Stimulated activated CD4-positive, alpha-beta T cell treated with anti-CD3 and anti-CD28 coated beads, Interleukin-12 subunit alpha, Interleukin-12 subunit beta, amount 100 ng/mL, for 48 hours (primary cell): ENCODE measurements at regions not wholly inside any gene's neighbourhood (a gene's known extent, or its start where the extent isn't known, plus 50 kb on each side); places are given as distances from the start of the nearest gene placed in this dataset.
A peak's percentile ranks its signal among the peaks of the same experiment; 100 is the strongest.

Source experiments
- DNase-seq, 3 donors: peaks; one replicate each; pipeline ENCODE4 v3.0.0-alpha.2; 2020; ENCODE audit warnings: low read depth in 2 of 3, low spot score in 1 of 3

DNA sequence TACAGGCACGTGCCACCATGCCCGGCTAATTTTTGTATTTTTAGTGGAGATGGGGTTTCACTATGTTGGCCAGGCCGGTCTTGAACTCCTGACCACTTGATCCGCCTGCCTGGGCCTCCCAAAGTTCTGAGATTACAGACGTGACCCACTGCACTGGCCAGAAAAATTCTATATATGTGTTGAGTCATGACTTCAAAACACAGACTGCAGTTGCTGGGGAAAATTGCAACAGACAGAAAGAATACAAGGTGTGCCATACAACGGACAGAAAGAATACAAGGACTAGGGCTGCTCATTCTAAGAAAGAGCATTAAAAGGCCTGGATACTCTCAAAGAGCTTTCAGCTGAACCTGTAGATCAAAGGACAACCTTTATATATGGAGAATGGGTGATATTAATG is 109.6 kb upstream of the ACSL4 start:
- DNase-seq: no peak

DNA sequence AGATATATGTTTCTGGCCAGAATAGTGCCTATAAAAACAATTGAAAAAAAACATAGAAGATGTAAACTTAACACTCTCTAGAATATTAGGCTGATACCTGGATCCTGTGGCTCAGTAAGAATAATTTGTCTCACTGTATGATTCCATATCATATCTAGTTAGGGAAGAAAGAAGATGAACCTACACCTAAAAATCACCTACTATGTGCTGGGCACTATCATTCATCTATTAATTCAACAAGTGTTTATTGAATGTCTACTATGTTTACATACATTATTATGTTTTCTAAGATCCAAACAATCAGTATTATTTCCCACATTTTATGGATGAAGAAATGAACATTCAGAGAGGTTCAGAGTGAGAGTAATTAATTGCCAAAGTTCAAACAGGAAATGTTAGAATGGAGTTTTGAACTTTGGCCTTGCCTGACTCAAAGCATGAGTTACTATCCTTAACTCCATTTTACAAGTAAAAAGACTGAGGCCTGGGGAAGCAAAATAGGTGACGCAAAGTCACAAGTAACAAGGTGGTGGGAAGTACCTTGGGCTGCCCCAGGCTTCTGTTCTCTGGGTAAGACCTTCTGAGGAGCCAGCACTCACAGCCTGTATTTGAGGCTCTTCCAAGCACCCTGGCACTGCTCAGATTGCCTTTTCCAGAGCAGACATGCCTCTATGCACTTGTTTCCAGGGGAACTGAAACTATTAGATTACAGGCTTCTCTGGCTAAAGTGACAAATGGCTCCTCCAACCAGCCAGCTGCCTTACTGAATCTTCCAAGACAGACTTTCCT is 111.1 kb upstream of the ACSL4 start:
- no peak for DNase-seq

DNA sequence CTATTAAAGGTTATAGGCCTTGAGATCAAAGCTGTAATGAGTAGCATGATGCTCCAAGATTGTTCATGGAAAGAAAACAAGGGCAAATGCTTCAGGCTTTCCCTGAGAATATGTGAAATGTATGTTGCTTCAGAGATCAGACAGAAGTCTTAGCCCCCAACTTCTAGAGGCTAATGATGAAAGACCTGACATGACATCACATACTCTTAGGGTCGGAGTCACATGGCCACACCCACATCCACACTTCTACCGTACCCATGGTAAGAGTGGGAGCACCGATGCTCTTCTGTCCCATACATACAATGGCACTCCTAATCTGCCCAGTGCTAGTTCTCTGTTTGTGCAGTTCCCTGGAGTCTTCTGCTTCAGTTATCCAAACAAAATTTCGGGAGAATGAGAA is 111.9 kb upstream of the ACSL4 start:
- no peak for DNase-seq

DNA sequence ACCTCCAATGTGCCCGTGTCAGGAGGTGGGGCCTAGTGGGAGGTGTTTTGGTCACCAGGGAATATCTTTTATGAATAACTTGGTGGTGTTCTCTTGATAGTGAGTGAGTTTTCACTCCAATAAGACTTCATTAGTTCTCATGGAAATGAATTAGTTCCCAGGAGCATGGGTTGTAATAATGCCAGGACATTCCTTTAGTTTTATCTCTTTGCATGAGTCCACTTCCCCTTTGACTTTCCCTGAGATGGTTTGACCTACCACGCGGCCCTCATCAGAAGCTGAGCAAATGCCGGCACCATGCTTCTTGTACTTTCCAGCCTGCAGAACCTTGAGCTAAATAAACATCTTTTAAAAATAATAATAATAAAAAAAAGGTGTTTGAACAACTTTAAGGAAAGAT is 112.9 kb upstream of the ACSL4 start:
- no peak for DNase-seq

DNA sequence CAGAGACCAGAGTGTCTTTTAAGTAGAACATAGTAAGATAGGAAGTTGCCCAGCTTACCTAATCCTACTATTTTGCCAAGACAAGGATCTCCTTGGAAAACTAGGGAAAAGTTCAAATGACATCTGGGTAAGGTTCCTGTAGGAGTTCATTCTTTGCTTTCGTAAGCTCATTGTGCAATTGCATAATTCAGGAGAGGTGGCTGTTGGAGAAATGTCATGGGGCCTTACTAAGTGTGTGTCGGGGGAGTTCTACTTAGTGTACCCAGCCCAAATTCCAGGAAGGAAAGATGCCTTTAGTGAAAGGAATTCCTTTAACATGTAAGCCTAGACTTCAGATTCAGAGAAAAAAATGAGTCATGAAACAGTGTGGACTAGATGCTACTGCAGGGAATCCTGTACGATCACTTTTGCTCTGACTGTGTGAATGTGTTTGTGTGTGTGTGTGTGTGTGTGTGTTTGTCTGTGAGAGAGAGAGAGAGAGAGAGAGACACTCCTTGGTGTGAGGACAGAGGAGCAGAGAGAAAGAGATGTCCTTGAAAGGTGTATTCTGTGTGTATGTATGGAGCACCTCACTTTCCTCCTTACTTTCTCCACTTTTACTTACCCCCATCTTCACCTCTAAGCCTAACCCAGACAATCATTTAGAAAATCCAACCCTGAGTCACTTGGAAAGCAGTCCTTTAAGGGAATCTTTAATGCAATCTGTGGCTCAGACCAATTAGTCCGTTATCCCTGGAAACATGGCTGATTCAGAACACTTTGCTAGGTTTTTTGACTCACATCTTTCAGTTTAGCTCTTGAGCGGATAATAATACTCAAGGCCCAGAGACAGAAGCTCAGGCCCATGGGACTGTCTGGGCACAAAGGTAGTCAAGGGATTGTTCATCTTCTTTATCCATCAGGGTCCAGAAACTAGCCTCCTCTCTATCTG is 114.5 kb upstream of the ACSL4 start:
- DNase-seq: no peak

DNA sequence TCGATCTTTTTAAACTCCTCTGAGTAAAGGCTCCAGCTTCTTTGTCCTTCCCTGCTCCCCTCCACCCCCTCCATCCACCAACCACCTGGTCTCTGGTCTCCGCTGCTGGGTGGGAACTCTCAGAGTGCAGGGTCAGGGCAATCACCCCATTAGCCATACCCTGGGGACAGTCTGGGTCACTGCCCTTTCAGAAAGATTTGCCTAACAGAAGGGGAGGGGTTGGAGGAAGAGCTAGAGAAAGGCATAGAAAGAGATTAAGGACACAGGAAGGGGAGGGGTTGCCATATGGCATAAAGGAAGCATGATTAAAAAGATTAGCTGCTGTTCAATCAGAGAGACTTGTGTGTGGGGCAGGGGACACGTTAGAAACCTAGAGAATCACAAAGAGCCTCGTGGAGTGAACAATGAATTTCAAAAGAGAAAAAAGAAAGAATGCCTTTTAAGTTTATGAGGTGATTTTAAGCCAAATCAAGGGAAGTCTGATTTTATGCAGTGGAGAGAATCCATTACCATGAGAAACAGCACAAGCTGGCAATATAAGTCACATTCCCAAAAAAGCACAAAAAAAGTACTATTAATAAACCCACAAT is 115.5 kb upstream of the ACSL4 start:
- DNase-seq: no peak

DNA sequence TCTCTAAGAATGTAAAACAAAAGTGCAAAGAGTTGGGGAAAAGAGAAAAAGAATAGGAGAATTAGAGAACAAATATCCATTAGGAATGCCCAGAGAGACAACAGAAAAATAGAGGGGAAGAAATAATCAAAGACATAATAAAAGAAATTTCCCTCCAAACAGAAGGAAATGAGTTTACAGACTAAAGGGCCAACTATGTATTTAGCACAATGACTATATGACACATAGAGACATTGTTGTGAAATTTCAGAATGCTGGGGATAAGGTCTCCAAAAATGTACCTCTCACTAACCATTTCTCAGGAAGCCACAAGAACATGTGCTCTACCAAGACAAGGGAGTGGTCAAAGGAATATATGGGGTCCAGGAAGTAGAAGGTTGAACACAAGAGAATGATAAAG is 121.0 kb upstream of the ACSL4 start:
- no peak for DNase-seq

DNA sequence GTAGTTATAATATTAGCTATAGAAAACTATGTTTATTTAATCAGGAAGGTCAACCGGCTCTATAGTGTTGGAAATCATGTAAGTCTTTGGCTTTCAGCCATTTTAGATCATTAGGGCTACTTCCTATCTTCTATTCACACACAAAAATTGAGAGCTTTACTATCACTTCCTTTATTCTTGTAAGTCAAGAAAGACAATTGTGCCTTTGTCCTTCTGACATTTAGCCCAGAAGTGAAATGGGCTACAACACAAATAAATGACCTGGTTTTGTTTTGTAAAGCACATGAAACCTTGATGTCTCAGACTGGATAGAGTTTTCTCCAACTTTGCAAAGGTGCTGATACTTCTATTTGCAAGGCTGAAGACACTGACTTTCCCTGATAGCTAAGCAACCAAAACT is 122.4 kb upstream of the ACSL4 start:
- DNase-seq: no peak

DNA sequence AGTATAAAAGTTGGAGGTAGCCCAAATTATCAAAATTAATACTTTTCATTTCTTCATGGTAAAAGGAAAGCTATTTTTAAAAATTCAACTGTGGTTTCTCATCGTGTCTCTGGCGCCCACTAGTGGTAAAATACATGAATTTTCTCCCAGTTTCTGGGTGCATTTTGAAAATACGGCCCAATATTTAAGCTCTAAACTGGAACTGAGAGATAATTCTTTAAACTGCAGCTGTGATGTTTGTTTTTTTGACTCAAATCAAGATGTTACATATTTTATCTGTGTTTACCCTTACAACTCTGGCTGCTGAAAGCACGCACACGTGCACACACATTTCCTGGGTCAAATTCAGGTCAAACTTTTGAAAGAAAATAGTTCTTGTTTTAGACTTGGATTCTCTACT is 123.9 kb upstream of the ACSL4 start:
- peak in 1 of 3 donors; percentile 34 for DNase-seq

DNA sequence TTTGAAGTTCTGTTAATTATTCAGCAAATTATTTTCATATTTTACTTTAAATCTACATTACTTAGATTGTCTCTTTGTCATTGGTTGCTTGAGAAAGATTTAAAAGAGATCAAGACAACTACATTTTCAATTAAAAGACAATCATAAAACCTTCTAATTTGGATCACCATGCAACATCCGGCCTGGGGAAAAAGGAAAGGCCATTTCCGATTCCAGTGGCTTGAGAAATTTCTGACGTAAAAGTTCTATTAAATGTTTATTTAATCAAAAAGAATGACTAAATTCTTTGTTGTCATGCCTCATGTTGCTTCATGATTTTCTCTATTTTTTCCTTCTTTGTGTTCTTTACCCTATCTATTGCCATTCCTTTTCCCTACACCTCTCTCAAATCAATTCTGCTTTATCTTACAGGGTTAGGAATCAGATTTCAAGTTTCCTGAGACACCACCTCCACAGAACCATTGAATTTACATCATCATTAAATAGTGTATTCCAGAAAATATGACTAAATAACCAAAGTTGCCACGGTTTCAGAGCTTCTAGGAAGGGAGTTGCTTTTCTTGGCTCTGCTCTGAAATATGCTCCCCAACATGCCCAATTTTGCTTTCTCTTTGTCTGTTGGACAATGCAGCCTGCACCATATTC is 124.6 kb upstream of the ACSL4 start:
- no peak for DNase-seq

DNA sequence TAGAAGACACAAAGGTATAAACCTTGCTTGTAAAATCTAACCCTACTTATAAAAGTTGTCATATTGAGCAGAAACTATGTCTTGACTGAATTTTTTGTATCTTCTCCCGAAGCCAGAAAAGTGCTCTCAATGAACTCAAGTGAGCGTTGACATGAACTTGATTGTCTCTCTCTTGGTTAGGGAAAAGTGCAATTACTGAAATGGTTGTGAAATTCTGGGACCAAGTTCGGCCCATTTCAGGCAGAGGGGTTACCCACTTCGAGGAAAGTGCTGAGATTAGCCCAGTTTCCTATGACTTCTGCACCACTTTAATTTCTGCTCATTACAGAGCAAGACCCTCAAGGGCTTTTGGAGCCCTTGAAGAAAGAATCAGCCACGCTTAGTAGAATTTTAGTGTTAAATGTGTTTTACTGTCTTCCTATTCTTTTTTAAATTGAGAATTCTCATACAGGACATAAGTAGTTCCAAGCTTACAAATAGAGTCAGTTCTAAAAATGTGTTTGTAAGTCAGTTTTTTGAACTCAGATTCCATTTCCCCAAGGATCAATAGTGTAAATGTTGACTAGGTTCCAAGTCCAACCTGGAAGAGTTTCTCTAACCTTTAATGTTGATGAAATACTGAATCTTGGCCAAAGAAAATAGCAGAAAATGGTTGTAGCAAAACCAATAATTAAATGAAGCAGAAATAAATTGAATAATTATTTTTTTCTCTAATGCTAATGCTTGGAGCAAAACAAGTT is 125.7 kb upstream of the ACSL4 start:
- no peak for DNase-seq

DNA sequence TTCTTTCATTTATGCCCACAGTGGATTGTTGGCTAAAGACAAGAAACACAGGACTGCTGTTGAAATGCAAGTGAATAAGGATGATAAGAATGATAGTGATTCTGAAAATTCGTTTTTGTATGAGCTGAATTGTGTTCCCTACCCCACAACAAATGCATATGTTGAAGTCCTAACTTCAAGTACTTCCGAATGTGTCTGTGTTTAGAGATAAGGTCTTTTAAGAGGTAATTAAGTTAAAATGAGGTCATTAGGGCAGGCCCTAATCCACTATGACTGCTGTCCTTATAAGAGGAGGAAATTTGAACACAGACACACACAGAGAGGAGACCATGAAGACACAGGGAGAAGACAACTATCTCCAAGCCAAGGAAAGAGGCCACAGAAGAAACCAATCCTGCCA is 126.6 kb upstream of the ACSL4 start:
- no peak for DNase-seq

DNA sequence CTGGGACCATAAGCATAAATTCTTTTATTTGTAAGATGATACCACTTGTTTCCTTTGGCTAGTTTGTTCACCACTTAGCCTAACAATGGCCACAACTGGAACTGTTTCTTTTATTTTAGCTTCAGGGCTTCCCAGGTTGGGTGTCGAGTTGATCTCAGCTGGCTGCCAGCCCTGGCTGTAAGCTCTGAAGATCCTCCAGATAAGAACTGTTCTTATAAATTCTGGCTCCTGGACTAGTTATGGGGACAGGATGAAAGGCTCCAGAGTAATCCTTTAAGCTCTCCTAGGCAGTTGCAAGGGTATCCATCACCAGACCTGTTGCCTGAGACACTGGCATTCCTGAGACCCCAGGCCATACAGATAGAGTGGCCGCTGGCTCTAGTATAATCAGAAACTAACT is 129.4 kb upstream of the ACSL4 start:
- no peak for DNase-seq

DNA sequence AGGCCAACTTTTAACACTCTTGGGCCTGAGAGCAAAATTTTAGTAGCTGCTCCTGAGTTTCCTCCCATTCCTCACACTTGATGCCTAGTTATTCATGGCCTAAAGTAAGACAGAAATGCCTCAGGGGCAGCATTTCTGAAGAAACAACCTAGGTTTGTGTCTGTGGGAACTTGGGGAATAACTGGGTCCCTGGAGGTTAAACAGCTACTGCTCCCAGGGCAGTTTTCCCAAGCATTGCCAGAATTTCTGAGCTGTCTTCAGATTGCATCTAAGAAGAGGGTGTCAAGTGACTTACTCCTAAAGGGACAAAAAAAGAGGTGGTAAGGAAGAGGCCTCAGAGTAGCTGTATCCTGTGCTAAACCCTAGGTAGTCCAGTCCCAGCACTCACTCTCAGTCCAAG is 130.8 kb upstream of the ACSL4 start:
- DNase-seq: no peak

DNA sequence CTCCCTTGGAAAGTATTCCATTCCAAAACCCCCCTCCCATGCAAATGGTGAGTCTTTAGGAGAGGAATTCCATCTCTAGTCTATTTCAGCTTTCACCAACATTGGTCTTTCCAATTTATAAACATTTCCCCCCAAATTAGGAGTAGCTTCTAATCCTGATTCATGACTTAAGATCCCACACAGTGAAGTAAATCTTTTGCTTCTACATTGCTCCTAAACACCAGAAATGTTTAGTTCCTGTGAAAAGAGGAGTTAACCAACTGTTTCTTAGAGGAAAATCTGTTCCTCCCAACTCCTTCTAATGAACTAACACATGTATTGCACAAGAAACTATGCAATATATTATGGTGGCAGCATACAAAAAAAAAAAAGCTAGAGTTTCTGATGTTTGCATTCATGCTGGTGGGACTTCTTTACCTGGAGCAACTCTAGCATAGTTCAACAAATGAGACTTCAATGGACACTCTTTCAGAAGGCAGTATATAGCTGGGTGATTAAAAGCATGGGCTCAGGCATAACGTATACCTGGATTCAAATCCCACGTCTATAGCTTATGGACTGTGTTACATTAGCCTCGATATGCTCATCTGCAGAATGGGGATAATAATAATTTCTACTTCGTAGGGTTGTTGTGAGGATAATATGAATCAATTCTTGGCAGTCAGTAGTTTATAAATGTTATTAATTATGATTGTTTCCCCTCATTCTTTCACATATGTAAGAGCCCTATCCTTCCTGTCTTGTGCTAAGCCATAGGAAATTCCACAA is 131.6 kb upstream of the TMEM164 start:
- DNase-seq: no peak

DNA sequence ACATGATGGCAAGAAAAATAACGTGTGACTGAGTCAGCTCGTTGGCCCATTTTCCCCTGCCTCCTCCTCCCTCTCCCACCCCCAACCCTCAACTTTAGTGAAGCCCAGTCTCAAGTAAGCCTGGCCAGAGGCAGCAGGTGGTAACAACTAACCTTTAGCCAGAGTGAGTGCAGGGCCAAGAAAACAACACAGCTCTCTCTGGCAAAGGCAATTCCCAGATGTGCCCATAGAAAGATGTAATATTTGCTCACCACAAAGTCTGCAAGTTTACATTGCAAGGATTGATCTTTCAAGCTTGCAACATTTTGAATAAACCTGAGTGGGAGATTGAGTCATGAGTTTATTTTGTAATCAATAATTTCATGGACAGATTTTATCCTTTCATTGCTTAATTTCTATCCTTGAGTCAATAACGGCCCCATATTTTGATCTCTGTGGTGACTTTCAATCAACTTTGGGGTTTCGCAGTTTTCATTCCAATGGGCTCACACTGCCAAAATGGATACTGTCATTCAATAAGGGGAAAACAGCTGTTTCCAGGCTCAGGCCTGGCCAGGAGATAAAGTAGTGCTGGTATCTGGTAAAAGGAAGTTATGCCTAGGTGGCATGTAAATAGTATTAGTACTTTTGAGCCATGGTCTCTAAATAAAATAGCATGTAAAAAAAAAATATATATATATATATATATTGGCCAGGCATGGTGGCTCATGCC is 130.7 kb upstream of the TMEM164 start:
- DNase-seq: no peak

DNA sequence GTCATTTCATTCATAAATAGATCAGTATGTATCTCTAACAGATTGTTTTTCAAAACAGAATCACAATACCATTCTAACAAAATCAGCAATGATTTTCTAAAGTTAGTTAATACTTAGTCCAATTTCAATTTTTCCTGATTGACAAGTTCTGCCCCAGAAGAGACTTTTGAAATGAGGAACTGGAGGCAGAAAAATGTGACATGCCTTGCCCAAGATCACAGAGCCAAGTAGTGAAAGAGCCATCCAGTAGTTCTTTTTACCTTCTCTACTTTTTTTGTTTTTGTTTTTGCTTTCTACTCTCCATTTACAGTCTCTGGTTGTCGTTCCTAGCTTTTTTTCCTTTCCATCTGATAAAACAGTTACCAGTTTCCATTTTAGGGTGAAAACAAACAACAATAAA is 129.3 kb upstream of the TMEM164 start:
- DNase-seq: no peak

DNA sequence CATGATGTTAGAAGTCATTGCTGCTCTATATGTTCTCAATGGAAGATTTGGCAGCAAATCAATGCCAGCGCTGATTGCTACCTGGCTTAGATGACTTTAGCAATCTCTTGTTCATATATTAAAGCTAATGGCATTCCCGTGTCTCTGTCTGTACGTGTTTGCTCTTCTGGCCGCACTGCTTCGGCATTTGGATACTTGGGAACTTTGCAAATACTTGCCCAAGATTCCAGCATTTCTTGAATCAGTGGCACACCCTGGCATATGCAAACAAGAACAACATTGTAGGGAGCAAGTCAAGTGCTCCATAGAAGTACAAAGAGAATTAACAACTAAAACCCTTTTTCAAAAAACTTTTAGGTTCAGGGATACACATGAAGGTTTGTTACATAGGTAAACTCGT is 128.9 kb upstream of the TMEM164 start:
- DNase-seq: no peak

DNA sequence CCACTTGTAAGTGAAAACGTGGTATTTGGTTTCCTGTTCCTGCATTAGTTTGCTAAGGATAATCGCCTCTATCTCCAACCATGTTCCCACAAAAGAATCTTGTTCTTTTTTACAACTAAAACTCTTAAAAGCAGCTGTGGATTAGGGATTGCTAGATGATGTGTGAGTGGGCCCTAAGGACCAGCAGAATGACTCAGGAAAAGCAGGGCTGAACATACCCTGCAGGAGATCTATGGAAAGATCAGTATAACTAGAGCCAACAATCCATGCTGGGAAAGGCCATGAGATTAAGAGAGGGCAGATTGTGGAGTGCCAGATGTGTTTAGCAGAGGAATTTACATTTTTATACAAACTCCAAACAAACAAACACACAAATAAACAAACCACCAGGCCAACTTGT is 128.4 kb upstream of the TMEM164 start:
- DNase-seq: no peak

DNA sequence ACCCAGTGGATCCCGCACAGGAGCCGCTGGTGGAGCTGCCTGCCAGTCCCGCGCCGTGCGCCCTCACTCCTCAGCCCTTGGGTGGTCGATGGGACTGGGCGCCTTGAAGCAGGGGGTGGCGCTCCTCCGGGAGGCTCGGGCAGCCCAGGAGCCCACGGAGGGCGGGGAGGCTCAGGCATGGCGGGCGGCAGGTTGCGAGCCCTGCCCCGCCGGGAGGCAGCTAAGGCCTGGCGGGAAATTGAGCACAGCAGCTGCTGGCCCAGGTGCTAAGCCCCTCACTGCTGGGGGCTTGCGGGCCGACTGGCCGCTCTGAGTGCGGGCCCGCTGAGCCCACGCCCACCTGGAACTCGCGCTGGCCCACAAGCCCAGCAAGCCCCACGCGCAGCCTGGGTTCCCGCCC is 127.1 kb upstream of the TMEM164 start:
- no peak for DNase-seq
